ENCODE measurements at regions not wholly inside any gene's neighbourhood (a gene's known extent, or its start where the extent isn't known, plus 50 kb on each side); places are given as distances from the start of the nearest gene placed in this dataset.

GRCh38 chr13:69579351-69579750, 528.3 kb upstream of the ATXN8OS start:
- intact Hi-C loops (cut with micrococcal nuclease) (loop anchor here (2.0 kb wide), 1 partner anchor 277 kb away; no protein-coding TSS in a partner anchor), in situ Hi-C loops (cut with MboI) (loop anchor here (25.0 kb wide), 1 partner anchor 258 kb away; no protein-coding TSS in a partner anchor)
- ChIA-PET POLR2A (no interaction called here), CTCF (ENCODE audit: low intra/inter-chr PET ratio) (no interaction called here)
- H3K9me3 ChIP-seq (replicated peaks; ENCODE audit: control insufficient read depth, insufficient read depth, low read depth, low read length): no peaks in the 10 kb centered on the region
- no peaks in the 10 kb centered on the region for H3K9me1 ChIP-seq (ENCODE audit: control insufficient read depth, insufficient read depth, low read length)
- DNase-seq (ENCODE audit: extremely low read depth in 1 of 4, low spot score in 3 of 4) (peak in 1 of 4 experiments; percentile 2), ATAC-seq (no peak), FAIRE-seq (no peak)
- H4K20me1 ChIP-seq (replicated peaks; ENCODE audit: control insufficient read depth, insufficient read depth, low read length): no peaks in the 10 kb centered on the region
- no peak overlapping the region for H3K4me2 ChIP-seq (ENCODE audit: insufficient read depth, low read length)
- H3K27me3 ChIP-seq (ENCODE audit: control insufficient read depth in 2 of 2, insufficient read depth in 2 of 2, low read length in 2 of 2): no peaks in the 10 kb centered on the region
- no peaks in the 10 kb centered on the region for H3K4me1 ChIP-seq (replicated peaks in 1 of 2; ENCODE audit: control insufficient read depth in 2 of 2, insufficient read depth in 2 of 2, low read length in 2 of 2)
- no peak overlapping the region for H3K9ac ChIP-seq (ENCODE audit: insufficient read depth in 1 of 2, low read depth in 2 of 2, low read length in 2 of 2)
- H2AFZ ChIP-seq (ENCODE audit: low read depth, low read length): no peak overlapping the region
- no TSS peak for BruUV-seq (replicated peaks)
- H3K79me2 ChIP-seq (ENCODE audit: control insufficient read depth, insufficient read depth, low read length): no peaks in the 10 kb centered on the region
- no peaks in the 10 kb centered on the region for H3K36me3 ChIP-seq (ENCODE audit: control insufficient read depth, insufficient read depth, low read length)
- H3K27ac ChIP-seq (ENCODE audit: extremely low read depth, low read depth, low read length): no peak overlapping the region
- H3K4me3 ChIP-seq: no peak overlapping the region
- peak in 1 of 2 experiments; percentile 56; a peak in 3 of 4 replicates for TF ChIP-seq RAD21 (CRISPR knock-in tag; conservative IDR thresholded peaks at IDR 0.05 in 1 of 2, IDR thresholded peaks at IDR 0.05 in 1 of 2)
- TF ChIP-seq NFE2 (IDR thresholded peaks at IDR 0.05; ENCODE audit: low read depth): no peak

- intact Hi-C loops (cut with micrococcal nuclease): no loop called here
- Histone ChIP-seq H3K27ac (ENCODE audit: extremely low read depth, low read depth, low read length) (no peak overlapping the region), H3K4me2 (ENCODE audit: insufficient read depth, low read length) (no peak overlapping the region), H4K20me1 (replicated peaks; ENCODE audit: control insufficient read depth, insufficient read depth, low read length) (no peaks in the 10 kb centered on the region), H3K4me3 (no peak overlapping the region), H3K9ac (ENCODE audit: insufficient read depth in 1 of 2, low read depth in 2 of 2, low read length in 2 of 2) (no peak overlapping the region), H3K79me2 (ENCODE audit: control insufficient read depth, insufficient read depth, low read length) (no peaks in the 10 kb centered on the region), H3K4me1 (replicated peaks in 1 of 2; ENCODE audit: control insufficient read depth in 2 of 2, insufficient read depth in 2 of 2, low read length in 2 of 2) (no peaks in the 10 kb centered on the region), H2AFZ (ENCODE audit: low read depth, low read length) (no peak overlapping the region), H3K36me3 (ENCODE audit: control insufficient read depth, insufficient read depth, low read length) (no peaks in the 10 kb centered on the region), H3K9me3 (replicated peaks; ENCODE audit: control insufficient read depth, insufficient read depth, low read depth, low read length) (no peaks in the 10 kb centered on the region), H3K9me1 (ENCODE audit: control insufficient read depth, insufficient read depth, low read length) (no peaks in the 10 kb centered on the region), H3K27me3 (ENCODE audit: control insufficient read depth in 2 of 2, insufficient read depth in 2 of 2, low read length in 2 of 2) (no peaks in the 10 kb centered on the region)
- in situ Hi-C loops (cut with MboI): no loop called here
- WGBS (ENCODE audit: insufficient coverage, low coverage, missing lambda C conversion rate): 0% methylated on average over 1 of the region's 1 CpG
- POLR2A ChIA-PET: no interaction called here
- ATAC-seq (no peak), DNase-seq (ENCODE audit: extremely low read depth in 1 of 4, low spot score in 3 of 4) (no peak), FAIRE-seq (no peak)
- CTCF ChIA-PET (ENCODE audit: low intra/inter-chr PET ratio): no interaction called here
- BruUV-seq (replicated peaks): no TSS peak
- TF ChIP-seq SMARCB1 (IDR thresholded peaks at IDR 0.05; ENCODE audit: insufficient read length, low read depth) (no peak), ATF6 (CRISPR knock-in tag; IDR thresholded peaks at IDR 0.05) (no peak), ZZZ3 (IDR thresholded peaks at IDR 0.05) (no peak), STAT5A (IDR thresholded peaks at IDR 0.05; ENCODE audit: borderline replicate concordance, low read length) (no peak), YBX1 (IDR thresholded peaks at IDR 0.05) (no peak), SRSF7 (optimal IDR thresholded peaks at IDR 0.05; ENCODE audit: low read depth, low read length) (no peak), SREBF1 (IDR thresholded peaks at IDR 0.05; ENCODE audit: borderline replicate concordance, low read depth, low read length) (no peak), MEF2A (IDR thresholded peaks at IDR 0.05; ENCODE audit: control insufficient read depth, low read depth, low read length) (no peak), ZHX1 (conservative IDR thresholded peaks at IDR 0.05; ENCODE audit: low read length) (no peak), MTF1 (CRISPR knock-in tag; IDR thresholded peaks at IDR 0.05; ENCODE audit: borderline replicate concordance) (no peak)
Measured at GRCh38 chr13:69571606-69572323, 535.9 kb upstream of the ATXN8OS start.

Measured in K562 (cell line).